Body of pancreas (tissue), 4 donors: ENCODE measurements at regions not wholly inside any gene's neighbourhood (a gene's known extent, or its start where the extent isn't known, plus 50 kb on each side); places are given as distances from the start of the nearest gene placed in this dataset.

Experiments
- POLR2A ChIP-seq, 3 donors: fragments of 450-650 bp; IDR thresholded peaks; one replicate each; pipeline ENCODE4 v1.6.1; 2016; ENCODE audit warnings: antibody characterized with exemption in 3 of 3, mild to moderate bottlenecking in 2 of 3
- TF ChIP-seq, protein P1 (sequence below), 7 experiments: fragments of 450-650 bp in 4 of 7; fragments of 200-600 bp in 3 of 7; sonication (generic) in 3 of 7; IDR thresholded peaks; one replicate each; pipeline ENCODE4 v1.5.1; 2016 to 2019; ENCODE audit warnings: antibody characterized with exemption in 7 of 7

DNA sequence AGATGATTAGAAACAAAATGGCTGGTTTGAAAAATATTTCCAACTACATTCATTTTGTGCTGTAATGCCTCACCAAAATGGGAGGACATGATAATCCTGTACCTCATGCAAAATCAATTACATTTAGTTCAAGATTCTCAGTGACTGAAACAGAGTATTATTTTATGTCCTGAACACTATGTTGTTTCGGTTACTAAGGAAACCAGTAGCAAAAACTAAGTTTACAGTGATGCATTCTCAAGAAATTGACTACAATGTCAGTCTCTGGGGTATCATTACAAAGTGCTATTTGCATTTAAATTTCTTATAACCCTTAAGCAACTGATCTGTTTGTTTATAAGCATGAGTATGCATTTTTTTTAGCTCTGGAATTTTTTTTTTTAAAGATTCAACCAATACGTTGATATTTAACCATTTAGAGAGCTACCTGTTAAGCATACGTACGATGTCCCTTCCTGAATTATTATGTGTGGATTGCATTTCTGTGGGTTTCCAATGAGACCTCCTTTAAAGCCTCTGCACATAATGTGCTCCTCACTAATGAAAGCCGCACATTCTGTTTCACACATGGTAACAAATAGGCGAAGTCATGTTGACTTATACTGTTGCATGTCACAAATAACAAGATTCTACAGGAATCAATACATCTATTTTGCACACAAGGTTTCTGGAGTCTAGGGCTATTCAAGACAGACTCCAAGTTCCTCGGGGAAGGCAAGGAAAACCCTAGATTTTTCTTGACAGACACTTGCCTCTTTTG lies 1035.7 kb downstream of the ADGRL2 start:
- TF ChIP-seq, protein P1, sequence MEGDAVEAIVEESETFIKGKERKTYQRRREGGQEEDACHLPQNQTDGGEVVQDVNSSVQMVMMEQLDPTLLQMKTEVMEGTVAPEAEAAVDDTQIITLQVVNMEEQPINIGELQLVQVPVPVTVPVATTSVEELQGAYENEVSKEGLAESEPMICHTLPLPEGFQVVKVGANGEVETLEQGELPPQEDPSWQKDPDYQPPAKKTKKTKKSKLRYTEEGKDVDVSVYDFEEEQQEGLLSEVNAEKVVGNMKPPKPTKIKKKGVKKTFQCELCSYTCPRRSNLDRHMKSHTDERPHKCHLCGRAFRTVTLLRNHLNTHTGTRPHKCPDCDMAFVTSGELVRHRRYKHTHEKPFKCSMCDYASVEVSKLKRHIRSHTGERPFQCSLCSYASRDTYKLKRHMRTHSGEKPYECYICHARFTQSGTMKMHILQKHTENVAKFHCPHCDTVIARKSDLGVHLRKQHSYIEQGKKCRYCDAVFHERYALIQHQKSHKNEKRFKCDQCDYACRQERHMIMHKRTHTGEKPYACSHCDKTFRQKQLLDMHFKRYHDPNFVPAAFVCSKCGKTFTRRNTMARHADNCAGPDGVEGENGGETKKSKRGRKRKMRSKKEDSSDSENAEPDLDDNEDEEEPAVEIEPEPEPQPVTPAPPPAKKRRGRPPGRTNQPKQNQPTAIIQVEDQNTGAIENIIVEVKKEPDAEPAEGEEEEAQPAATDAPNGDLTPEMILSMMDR (IDR thresholded peaks at IDR 0.05) = no peak
- no peak for TF ChIP-seq POLR2A (IDR thresholded peaks at IDR 0.05)
